Fibroblast of lung (primary cell): ENCODE measurements at regions not wholly inside any gene's neighbourhood (a gene's known extent, or its start where the extent isn't known, plus 50 kb on each side); places are given as distances from the start of the nearest gene placed in this dataset.

Experiments used
- EZH2 ChIP-seq: IDR thresholded peaks from 2 replicates; pipeline ENCODE4 v1.5.1; 2012; ENCODE audit warnings: low read length, control low read depth, mild to moderate bottlenecking; ENCODE audit errors: missing control alignments
- TF ChIP-seq, protein P1 (sequence below), 2 donors: IDR thresholded peaks in 1 of 2; conservative IDR thresholded peaks in 1 of 2; 1 replicate in 1 of 2; 2 replicates in 1 of 2; pipeline ENCODE4 v1.5.1; 2011 to 2012; ENCODE audit warnings: low read length in 2 of 2, control low read depth in 1 of 2, inconsistent platforms in 1 of 2, low read depth in 1 of 2, mild to moderate bottlenecking in 1 of 2

DNA sequence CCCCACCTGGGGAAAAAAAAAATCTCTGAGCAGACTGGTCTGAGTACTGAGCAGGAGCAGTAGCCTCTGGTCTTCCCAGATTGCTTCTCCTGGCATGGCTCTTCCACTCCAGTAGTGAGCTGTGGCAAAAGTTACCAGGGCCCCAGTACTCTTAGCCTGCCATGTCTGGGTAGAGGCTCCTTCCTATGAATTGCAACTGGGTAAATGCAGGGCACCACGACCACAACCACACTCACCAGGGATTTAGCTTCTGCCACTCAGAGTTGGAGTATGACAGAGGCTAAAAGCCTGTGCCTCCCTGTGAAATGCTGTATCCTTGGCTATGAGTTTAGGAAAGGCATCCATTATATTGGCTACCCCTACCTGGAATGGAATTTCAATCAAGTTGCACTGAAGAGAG lies 67.9 kb upstream of the CCDC54 start:
- TF ChIP-seq, protein P1, sequence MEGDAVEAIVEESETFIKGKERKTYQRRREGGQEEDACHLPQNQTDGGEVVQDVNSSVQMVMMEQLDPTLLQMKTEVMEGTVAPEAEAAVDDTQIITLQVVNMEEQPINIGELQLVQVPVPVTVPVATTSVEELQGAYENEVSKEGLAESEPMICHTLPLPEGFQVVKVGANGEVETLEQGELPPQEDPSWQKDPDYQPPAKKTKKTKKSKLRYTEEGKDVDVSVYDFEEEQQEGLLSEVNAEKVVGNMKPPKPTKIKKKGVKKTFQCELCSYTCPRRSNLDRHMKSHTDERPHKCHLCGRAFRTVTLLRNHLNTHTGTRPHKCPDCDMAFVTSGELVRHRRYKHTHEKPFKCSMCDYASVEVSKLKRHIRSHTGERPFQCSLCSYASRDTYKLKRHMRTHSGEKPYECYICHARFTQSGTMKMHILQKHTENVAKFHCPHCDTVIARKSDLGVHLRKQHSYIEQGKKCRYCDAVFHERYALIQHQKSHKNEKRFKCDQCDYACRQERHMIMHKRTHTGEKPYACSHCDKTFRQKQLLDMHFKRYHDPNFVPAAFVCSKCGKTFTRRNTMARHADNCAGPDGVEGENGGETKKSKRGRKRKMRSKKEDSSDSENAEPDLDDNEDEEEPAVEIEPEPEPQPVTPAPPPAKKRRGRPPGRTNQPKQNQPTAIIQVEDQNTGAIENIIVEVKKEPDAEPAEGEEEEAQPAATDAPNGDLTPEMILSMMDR (conservative IDR thresholded peaks at IDR 0.05 in 1 of 2, IDR thresholded peaks at IDR 0.05 in 1 of 2; ENCODE audit: low read depth in 1 of 2, low read length in 2 of 2) = no peak
- TF ChIP-seq EZH2 = no peak
